ENCODE measurements at regions not wholly inside any gene's neighbourhood (a gene's known extent, or its start where the extent isn't known, plus 50 kb on each side); places are given as distances from the start of the nearest gene placed in this dataset.
A peak's percentile ranks its signal among the peaks of the same experiment; 100 is the strongest.

DNA sequence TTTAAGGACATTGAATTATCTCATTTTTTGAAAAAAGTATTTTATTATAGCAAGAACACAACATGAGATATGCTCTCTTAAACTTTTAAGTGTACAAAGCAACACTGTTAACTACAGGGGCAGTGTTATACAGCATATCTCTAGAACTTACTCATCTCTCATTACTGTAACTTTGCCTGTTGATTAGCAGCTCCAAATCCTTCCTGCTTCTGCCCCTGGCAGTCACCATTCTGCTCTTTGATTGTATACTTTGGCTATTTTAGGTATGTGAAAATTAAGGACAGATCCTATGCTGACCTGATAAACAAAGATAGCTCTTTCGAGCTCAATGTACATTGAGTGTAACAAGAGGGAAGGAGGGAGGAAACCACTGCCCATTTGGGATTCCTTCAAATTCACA is 1349.8 kb upstream of the GJE1 start:
- H3K4me3 ChIP-seq: no peak overlapping the region
- 83 to 86% methylated on average over 1 of the region's 1 CpG for WGBS, 2 donors
- DNase-seq: no peak
- TF ChIP-seq CTCF (IDR thresholded peaks at IDR 0.05) (no peak), POLR2A (IDR thresholded peaks at IDR 0.05) (no peak)
- intact Hi-C loops (cut with DNase I): no loop called here
- H3K4me1 ChIP-seq: peaks cover 0 to 16% (median 0%) of the 10 kb centered on the region in 3 donors
- H3K27me3 ChIP-seq: no peaks in the 10 kb centered on the region
- H3K27ac ChIP-seq: no peak overlapping the region
- no peaks in the 10 kb centered on the region for H3K36me3 ChIP-seq
- no peaks in the 10 kb centered on the region for H3K9me3 ChIP-seq

DNA sequence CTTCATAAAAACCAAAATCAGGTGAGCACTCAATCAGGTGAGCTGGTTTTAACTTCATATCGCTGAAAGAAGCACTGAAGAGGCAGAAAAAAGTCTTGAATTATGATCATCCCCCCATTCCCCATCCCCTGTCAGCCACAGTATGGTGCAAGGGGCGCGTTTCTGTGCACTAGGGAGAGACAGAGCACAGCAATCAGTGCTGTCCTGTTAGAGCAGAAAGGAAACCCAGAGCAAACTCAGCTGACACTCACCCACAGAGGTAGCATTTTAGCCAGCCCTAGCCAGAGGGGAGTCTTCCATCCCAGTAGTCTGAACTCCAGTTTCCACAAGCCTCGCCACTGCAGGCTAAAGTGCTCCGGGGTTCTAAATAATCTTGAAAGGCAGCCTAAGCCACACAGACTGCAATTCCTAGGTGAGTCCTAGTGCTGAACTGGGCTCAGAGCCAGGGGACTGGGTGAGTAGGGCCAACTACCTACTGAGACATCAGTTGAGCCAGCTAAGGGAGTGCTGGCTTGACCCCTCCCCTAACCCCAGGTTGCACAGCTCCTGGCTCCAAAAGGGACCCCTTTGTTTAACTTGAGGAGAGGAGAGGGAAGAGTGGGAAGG is 1352.6 kb upstream of the GJE1 start:
- Histone ChIP-seq H3K36me3 (no peaks in the 10 kb centered on the region), H3K27me3 (no peaks in the 10 kb centered on the region), H3K9me3 (no peaks in the 10 kb centered on the region), H3K27ac (peak overlapping the region in 1 of 4 donors; percentile 28), H3K4me1 (peaks cover 0 to 16% (median 0%) of the 10 kb centered on the region in 3 donors), H3K4me3 (no peak overlapping the region)
- no peak for TF ChIP-seq POLR2A (IDR thresholded peaks at IDR 0.05)
- no peak for TF ChIP-seq CTCF (IDR thresholded peaks at IDR 0.05)
- no peak for DNase-seq
- 90 to 98% methylated on average over 3 of the region's 5 CpGs for WGBS, 2 donors
- intact Hi-C loops (cut with DNase I): no loop called here

- Histone ChIP-seq H3K9me3 (no peaks in the 10 kb centered on the region), H3K27ac (no peak overlapping the region), H3K4me3 (no peak overlapping the region), H3K4me1 (peaks cover 0 to 14% (median 1%) of the 10 kb centered on the region in 3 donors), H3K36me3 (no peaks in the 10 kb centered on the region), H3K27me3 (no peaks in the 10 kb centered on the region)
- TF ChIP-seq CTCF (IDR thresholded peaks at IDR 0.05) (no peak), POLR2A (IDR thresholded peaks at IDR 0.05) (no peak)
- WGBS, 2 donors: 22 to 53% methylated on average over 2 of the region's 2 CpGs
- intact Hi-C loops (cut with DNase I): no loop called here
- no peak for DNase-seq
These were observed 1353.4 kb upstream of the GJE1 start for GRCh38 chr6:140779341-140779740.

DNA sequence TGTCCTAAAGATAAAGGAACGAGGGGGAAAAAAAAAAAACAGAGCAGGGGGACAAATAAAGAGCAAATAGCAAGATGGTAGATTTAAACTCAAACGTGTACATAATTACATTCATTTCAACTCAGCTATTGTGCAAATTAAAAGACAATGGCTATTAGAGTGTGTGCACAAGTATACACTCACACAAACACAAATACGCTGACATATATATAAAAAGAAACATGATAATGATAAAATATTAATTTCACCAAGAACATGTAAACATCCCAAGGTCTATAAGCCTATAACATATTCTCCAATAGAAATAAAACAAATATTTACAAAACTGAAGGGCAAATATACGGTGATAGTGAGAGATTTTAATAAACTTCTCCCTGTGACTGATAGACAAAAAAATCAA is 1354.9 kb upstream of the GJE1 start:
- no peak for DNase-seq
- WGBS, 2 donors: 74 to 93% methylated on average over 4 of the region's 4 CpGs
- TF ChIP-seq POLR2A (IDR thresholded peaks at IDR 0.05) (no peak), CTCF (IDR thresholded peaks at IDR 0.05) (no peak)
- Histone ChIP-seq H3K9me3 (no peaks in the 10 kb centered on the region), H3K27ac (no peak overlapping the region), H3K36me3 (no peaks in the 10 kb centered on the region), H3K27me3 (no peaks in the 10 kb centered on the region), H3K4me3 (no peak overlapping the region), H3K4me1 (peaks cover 0 to 26% (median 6%) of the 10 kb centered on the region in 3 donors)
- intact Hi-C loops (cut with DNase I): no loop called here

GRCh38 chr6:140775061-140775460 is 1357.7 kb upstream of the GJE1 start:
- Histone ChIP-seq H3K36me3 (no peaks in the 10 kb centered on the region), H3K27me3 (no peaks in the 10 kb centered on the region), H3K27ac (no peak overlapping the region), H3K4me1 (peaks cover 0 to 24% (median 6%) of the 10 kb centered on the region in 3 donors), H3K9me3 (no peaks in the 10 kb centered on the region), H3K4me3 (no peak overlapping the region)
- no peak for TF ChIP-seq CTCF (IDR thresholded peaks at IDR 0.05)
- no peak for TF ChIP-seq POLR2A (IDR thresholded peaks at IDR 0.05)
- DNase-seq: no peak
- 70 to 74% methylated on average over 3 of the region's 3 CpGs for WGBS, 2 donors
- intact Hi-C loops (cut with DNase I): no loop called here
